Left kidney (tissue), 1 donor: ENCODE measurements at regions not wholly inside any gene's neighbourhood (a gene's known extent, or its start where the extent isn't known, plus 50 kb on each side); places are given as distances from the start of the nearest gene placed in this dataset.
"Not testable (repeated sequence)": the region's sequence is repeated elsewhere in the genome, so short reads cannot be mapped to it uniquely, and the experiment has no call there.

Experiments
- DNase-seq: peaks from one replicate; pipeline ENCODE4 v3.0.0-alpha.2; 2013

DNA sequence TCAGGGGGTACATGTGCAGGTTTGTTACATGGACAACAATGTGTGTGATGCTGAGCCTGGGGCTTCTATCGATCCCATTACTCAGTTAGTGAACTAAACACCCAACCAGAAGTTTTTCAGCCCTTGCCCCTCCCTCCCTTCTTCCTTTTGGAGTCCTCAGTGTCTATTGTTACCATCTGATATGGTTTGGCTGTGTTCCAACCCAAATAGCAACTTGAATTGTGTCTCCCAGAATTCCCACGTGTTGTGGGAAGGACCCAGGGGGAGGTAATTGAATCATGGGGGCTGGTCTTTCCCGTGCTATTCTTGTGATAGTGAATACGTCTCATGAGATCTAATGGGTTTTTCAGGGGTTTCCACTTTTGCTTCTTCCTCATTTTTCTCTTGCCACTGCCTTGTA is 186.3 kb downstream of the AEBP2 start:
- DNase-seq, result not testable (repeated sequence)

DNA sequence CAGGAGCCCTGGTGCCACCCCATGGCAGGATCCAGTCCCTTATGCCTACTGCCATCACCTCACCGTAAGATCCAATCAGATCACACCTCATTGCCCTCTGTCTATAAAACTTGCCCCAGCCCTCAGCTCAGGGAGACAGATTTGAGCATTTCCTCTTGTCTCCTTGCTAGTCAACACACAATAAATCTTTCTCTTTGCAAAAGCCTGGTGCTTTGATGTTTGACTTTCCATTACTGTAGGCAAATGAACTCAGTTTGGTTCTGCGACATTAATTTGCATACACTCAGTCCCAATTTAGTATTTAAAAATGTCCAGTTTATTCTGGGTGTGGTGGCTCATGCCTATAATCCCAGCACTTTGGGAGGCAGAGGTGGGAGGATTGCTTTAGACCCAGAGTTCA is 188.4 kb downstream of the AEBP2 start:
- no peak for DNase-seq

DNA sequence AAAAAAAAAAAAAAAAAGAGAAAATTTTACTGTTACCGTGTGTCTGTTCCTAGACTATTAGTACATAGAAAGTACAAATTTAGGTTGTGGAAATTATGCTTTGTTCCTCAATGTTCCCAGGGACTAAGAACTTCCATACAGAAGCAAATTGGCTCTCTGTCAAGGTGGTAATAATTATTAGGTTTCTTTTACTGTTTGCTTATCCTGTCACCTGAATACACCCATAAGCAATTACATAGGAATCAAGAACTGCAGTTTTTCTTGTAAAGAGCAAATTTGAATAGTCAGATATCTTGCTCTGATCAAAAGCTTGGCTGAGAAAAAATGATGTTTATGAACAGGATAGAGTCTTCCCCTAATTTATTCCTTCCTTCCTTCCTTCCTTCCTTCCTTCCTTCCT is 191.2 kb downstream of the AEBP2 start:
- no peak for DNase-seq

DNA sequence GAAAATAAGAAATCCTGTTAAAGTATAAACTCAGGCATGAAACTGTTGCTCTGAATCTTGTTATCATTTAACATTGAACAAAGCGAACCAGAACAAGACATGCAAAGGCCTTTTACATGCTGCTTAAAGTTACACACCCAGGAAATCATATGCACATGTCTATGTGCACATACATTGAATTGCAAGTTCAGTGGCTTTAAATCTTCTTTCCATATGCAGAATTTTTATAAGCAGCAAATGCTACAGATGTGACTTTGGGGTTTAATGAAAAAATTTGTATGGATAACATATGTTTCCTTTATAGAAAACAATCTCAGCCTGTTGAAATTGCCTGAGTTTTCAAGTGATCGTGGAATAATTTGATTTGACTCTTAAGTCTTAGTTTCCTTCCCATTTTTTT is 193.9 kb downstream of the AEBP2 start:
- no peak for DNase-seq

DNA sequence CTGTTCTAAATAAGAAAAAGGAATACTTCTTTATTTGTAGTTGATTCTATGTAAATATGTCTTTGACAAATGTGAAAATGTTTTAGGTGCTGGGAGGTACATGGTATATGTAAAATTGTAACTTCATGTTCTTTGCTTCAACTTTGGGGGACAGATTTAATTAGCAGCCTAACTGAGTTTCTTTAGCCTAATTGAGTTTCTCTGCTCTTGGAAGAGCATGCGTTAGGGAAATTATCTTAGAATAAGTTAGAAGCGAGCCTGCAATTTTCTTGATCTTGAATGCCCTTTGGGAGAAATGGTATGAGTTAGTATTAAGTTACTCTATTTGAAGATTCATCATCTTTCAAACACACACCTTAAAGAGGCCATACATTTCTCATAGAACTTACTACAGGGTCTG is 194.3 kb downstream of the AEBP2 start:
- no peak for DNase-seq

DNA sequence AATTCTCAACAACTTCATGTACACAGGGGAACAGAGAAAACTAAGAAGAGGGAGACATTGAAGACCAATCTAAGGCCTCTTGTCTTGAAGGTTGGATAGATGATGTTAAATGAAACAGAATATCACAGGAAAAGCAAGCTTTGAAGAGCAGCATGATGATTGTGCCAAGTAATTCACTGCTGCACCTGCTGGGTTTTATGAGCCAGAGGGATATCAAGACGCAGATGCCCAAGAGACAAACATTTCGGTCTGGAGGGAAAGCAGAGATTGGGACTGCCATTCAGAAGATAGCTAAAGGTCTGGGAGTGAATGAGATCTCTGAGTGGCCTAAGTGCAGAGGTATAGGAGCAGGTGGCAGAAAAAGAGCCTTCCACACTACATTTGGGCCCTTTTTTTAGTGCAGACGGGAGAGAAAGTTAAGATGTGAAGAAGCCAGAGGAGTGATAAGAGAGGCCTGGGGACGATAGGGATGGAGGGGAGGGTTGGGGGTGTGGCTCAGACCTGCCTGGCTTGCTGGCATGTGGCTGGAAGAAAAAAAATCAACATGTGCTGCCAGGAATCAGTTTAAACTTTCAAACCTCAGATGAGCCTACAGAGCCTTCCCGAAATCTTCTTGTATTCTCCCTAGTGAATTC is 200.6 kb downstream of the AEBP2 start:
- DNase-seq, result no peak

DNA sequence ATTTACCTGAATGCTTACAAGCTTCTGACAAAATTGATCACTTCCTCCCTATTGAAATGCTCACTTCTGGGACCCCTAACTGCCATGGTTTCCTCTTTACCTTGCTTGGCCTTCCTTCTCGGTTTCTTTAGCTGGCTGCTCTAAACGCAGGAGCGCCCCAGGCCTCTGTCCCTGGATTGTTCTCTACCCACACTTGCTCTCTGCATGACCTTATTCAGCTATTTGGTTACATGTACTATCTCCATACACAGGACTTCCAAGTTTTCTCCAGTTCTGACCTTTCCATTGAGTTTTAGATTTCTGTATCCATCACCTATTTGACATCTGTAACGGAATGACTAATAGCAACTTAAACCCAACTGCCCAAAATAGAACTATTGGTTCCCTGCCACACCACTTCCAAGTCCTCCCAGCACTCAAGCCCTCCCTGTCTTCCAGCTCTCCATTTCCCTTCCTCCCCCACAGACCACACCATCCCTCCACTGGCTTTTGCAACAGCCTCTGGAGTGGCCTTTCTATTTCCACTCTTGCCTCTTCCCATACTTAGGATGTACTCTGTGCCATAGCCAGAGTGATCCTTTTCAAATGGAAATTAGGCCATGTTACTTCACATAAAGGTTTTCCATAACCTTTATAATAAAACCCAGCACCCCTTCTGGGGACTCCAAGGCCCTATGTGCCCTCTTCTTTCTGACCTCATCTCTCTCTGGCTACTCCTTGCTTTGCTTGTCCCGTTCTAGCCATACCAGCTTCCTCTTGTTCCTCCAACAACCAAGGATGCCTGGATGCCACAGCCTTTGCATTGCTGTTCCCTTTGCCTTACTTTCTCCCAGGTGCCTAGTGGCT is 202.2 kb downstream of the AEBP2 start:
- no peak for DNase-seq

DNA sequence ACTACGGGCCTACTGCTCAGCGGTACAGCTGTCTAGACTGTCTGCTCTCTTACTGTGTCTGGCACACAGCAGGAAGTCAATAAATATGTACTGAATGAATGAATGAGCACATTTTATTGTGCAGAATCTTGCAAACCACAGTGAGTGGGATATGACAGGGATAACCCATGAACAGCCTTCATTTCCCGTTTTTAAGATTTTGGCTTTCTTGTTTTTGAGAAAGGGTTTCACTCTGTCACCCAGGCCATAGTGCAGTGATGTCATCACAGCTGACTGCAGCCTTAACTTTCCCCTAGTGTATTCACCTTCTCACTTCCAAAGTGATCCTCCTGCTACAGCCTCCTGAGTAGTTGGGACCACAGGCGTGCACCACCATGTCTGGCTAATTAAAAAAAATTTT is 203.1 kb downstream of the AEBP2 start:
- no peak for DNase-seq

DNA sequence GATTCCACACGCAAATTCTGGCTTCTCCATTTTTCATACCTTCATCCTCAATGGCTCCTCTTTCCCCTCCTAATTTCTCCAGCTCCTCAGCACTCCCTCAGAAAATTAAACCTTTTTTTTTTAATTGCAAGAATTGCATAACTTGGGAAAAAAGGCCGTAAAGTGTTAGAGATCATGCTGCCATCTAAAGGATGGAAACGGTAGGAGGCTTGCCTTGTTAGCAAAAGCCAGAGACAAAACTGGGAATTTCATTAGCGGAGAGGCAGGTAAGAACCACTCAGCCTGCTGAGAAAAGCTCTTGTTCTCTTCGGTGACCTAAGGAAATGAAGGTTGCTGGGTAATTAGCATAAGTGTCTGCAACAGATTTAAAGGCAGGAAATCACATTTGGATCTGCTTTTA is 204.3 kb downstream of the AEBP2 start:
- peak; percentile 68 for DNase-seq

DNA sequence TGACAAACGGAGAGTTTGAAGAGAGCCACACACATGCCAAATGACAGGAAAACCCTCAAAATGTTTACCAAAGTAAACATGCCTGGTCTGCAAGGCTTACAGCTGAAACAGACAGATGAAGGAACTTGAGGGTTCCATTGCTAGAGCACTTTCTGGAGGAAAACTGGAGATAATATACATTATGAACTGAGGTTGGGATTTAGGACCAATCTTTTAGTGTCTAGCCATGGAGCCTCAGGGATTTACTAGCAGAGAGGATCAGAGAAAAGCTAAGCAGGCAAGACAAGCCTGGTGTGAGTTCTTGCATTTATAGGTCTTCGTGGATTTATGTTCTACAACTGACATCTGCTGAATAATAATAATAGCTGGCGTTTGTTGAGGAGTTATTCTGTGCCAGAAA is 205.3 kb downstream of the AEBP2 start:
- DNase-seq, result no peak

DNA sequence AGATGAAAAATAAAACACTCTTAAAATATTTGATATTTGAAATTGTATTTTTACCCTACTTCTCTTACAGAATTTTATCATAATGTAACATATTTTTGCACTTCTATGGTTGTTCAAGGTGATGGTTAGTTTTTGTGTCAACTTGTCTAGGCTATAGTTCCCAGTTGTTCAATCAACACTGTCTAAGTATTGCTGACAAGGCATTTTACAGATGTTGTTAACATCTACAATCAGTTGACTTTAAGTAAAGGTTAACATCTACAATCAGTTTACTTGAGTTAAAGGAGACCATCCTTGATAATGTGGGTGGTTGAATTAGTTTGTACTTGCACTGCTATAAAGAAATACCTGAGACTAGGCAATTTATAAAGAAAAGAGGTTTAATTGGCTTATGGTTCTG is 206.5 kb downstream of the AEBP2 start:
- no peak for DNase-seq

DNA sequence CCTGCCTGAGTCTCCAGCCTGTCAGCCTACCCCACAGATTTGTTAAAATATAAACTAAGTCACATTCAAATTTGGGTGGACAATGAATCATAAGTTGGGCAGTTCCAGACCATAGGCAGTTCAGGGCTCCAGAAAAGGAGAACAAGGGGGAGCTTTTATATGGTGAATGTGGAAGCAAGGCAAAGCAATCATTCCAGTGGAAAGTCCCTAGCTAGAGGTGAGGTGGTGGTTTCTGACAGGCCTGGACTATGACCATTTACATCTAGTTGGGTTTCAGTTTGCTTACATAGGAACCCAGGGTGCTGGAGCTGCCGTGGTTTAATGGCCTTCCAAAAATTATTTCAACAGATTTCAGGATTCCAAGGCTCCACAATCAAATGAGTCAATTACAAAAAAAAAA is 207.3 kb downstream of the AEBP2 start:
- DNase-seq, result no peak

DNA sequence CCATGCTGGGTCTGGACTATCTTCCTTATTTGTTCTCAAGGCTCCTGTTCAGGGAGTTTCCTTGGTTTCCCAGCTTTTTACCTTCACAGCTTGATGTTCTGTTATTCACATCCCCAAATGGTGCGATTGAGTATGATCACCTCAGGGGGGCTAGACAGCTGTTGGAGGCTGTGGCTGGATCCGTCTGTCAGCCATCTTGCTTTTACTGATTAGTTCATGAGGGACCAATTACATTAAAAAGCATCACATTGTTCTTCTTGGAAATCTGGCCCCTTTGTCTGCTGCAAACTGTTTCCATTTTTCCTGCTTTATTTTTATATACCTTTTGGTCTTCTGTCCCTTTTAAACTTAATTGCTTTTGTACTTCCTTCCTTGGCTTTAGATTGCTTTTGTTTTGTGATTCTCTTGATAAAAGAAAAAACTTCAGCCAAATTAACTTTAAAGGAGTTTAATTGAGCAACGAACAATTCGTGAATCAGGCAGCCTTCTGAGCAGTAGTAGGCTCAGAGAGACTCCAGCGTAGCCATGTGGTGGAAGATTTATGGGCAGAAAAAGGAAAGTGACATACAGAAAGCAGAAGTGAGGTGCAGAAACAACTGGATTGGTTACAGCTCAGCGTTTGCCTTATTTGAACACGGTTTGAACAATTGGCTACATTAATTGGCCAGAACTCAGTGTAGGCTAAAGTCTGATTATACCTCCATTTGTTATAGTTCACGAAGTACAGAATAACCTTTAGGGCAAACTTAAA is 208.7 kb downstream of the AEBP2 start:
- DNase-seq, result no peak

DNA sequence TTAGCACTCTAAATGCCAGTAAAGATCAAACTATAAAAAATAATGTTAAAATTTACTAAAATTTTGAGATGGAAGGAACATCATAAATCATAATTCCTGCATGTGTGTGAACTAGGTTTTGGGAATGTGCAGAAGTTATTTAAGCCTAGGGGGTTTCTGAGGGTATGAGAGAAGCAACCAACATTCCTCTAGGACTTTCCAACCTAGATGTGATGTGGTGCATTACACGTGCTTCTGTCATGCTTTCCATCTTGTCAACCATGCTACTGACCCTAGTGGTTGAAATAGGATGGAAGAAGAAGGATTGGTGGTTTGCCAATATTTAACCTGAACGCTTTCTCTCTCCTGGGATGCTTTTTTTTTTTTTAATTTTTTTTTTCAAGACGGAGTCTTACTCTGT is 209.3 kb downstream of the AEBP2 start:
- DNase-seq, result no peak

DNA sequence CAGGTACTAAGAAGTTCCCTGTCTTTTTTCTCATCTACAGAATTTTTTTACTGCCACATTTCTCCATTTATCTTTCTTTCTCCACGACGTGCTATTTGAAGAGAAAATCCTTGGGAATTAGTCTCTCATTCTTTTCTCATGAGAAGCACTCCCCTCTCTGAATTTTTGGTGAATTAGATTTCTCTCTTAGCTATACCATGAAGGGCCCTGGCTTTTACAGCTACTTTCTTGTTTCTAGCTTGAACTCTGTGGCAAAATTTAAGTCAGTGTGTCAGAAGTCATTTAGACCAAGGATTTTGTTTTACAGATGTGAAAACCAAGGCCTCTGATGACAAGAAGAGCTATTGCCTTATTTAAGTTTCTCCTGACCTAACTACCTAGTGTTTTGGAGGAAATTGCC is 213.1 kb downstream of the AEBP2 start:
- DNase-seq, result no peak

DNA sequence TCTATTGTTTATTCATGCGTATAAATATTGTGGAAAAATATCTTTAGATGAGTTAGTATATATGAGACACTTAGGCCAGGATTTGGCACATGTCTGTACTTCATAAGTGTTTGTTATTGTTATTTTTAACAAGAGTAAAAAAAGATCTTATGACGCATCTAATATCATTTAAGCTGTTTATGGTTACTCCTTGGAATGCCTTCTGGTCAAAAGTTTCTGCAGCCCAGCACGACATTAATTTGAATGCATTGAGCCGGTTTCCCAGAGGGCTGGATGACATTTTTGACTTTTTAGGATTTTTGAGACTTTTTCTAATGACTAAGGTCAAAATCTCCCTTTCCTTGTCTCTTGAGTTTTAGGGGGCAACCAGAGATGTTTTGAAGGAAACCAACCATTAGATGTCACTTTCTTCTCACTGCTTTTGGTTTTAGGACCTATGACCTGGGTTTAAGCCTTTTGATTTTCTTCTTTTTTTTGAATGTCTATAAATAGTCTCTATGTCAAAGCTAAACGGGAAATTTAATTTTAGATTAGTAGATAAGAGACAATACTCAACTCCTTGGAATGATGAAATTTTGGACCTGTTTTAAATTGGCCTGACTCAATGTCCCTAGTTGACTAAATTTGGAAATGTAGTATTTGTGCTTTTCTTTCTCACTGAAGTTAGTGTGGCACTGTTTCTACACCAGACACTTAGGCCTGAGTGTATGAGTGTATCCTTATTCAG is 215.5 kb downstream of the AEBP2 start:
- no peak for DNase-seq

DNA sequence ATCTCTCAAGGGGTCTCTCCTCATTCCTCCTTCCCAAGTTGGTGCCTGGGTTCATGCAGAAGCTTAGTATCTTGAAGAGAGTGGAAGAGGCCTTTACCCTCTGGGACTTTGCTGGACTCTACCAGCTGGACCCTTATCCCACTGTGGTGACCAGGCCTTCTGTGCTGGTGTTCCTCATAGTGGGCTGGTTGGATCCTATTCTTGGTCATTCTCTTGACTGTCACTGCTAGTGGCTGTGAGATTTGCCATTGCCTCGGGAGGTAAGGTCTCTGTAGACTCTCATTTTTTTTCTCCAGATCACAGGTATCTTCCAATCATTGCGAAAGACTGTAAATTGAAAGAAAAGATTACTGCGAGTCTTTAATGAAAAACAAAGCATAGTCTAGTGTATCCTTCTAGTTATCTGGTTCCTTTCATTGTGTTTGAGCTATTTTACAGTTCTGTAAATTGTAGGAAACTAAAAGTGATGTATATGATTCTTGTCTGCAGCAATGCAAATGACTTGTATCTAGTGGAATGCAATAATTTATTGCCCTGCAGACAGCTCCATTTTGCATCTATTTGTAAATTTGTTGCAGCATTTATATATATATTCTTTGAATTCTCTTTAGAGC is 217.9 kb downstream of the AEBP2 start:
- DNase-seq, result no peak

DNA sequence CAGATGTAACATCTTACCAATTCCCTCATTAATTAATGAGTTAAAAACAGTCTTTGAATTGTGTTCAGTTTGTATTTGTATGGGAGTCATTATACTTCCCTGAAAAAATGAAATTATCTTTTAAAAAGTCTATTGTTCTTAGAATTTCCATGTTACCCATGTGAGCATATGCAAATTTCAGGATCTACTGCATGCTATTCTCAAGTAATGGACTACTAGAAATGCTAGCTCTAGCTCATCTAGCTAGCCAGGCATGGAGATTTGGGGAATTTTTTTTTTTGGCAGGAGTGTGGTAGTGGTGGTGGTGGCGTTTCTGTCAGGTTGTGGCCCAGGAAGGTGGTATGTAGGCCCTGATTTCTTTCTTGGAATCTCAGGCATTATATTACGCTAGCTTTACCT is 218.4 kb downstream of the AEBP2 start:
- DNase-seq, result no peak

DNA sequence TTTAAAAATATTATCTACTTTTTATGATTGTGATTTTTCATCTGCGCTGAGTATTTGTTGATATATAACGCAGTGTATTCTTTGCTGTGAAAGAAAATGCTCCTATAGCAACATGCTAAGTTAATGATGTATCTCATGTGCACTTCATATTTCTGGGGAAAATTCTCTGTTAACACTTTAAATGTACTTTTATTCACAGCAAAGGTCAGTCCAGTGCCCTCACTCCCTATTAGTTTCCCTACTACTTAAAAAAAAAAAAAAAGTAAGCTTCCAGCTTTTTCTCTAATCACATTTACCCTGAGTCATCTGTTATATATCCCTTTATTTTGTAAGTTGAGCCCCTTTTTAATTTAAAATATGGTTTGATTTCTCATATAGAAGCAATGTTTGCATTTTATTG is 219.8 kb downstream of the AEBP2 start:
- no peak for DNase-seq

DNA sequence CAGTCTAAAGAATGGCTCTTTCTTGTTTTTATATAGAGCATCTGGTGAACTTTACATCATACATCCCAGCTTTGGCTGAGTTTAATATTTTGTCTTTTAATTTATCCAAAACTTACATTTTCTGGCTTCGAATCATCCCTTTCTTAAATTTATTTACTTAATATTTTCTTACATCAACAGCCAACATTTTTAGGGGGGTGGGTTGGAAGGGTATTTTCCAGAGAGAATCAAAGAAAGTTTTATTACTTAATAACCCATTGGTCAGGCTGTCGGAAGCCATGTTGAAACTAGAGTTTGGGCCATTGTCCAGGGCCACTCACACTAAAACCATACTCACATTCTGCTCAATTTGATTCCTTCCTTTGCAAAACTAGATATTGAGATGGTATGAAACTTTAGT is 220.2 kb downstream of the AEBP2 start:
- no peak for DNase-seq

DNA sequence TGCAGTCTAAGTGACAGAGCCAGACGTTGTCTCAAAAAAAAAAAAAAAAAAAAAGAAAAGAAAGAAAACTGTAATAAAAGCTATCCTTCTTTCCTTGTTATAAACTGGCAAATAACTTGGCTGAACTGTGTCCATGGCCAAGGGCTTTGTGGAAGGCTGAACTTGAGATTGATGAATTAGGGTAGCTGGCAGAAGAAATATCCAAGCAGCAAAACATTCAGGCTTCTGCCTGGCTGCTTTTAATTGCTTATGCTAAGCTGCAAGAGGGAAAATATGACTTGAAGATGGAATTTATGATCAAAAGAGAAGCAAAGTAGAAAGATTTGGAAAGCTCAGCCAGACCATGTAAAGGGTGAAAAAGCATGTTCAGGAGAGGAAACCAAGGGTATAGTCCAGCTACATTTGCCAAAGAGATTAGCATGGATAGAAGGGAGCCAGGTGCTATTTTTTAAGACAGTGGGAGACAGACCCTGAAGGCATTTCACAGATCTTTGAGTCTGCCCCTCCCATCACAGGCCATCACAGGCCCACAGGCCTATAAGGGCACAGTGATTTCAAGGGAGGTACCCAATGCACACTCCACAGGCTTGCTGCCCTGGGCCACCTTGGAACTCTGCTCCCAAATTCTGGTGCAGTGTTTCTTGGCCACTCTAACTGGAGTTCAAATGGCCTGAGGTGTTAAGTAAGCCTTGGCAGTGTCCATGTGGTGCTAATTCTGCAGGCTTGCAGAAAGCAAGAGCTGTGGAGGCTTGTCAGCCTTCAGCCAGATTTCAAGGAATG is 226.0 kb downstream of the AEBP2 start:
- no peak for DNase-seq
